Vagina (tissue), 2 donors: ENCODE measurements at regions not wholly inside any gene's neighbourhood (a gene's known extent, or its start where the extent isn't known, plus 50 kb on each side); places are given as distances from the start of the nearest gene placed in this dataset.

ENCODE experiments used
- DNase-seq, 2 donors: peaks; one replicate each; pipeline ENCODE4 v3.0.0-alpha.2; 2017; ENCODE audit errors: extremely low spot score in 2 of 2
- H3K27ac ChIP-seq: fragments of 200-600 bp; sonication (generic); one replicate; pipeline ENCODE4 v1.5.1; 2019
- H3K27me3 ChIP-seq: fragments of 200-600 bp; sonication (generic); one replicate; pipeline ENCODE4 v1.5.1; 2019
- H3K36me3 ChIP-seq, 2 donors: fragments of 200-600 bp; sonication (generic); one replicate each; pipeline ENCODE4 v1.5.1; 2017 to 2019
- H3K4me1 ChIP-seq: fragments of 200-600 bp; sonication (generic); one replicate; pipeline ENCODE4 v1.5.1; 2019
- H3K4me3 ChIP-seq, 2 donors: fragments of 200-600 bp; sonication (generic); 1 replicate in 1 of 2; 2 replicates in 1 of 2; pipeline ENCODE4 v1.5.1; 2016 to 2019
- H3K9me3 ChIP-seq: fragments of 200-600 bp; sonication (generic); one replicate; pipeline ENCODE4 v1.5.1; 2019
- CTCF ChIP-seq, 3 experiments: fragments of 450-650 bp in 2 of 3; fragments of 200-600 bp in 1 of 3; sonication (generic) in 1 of 3; IDR thresholded peaks; one replicate each; pipeline ENCODE4 v1.5.1; 2017 to 2019; ENCODE audit warnings: antibody characterized with exemption in 3 of 3, mild to moderate bottlenecking in 2 of 3, moderate library complexity in 2 of 3
- POLR2A ChIP-seq, 2 donors: fragments of 450-650 bp; IDR thresholded peaks; one replicate each; pipeline ENCODE4 v1.6.1; 2017; ENCODE audit warnings: antibody characterized with exemption in 2 of 2, mild to moderate bottlenecking in 2 of 2, moderate library complexity in 2 of 2
- POLR2AphosphoS5 ChIP-seq, 2 donors: sonication (generic); formaldehyde crosslinking; IDR thresholded peaks; one replicate each; pipeline ENCODE4 v1.9.0; 2017; ENCODE audit warnings: antibody characterized with exemption in 2 of 2, mild to moderate bottlenecking in 2 of 2, low read depth in 1 of 2; ENCODE audit not compliant: insufficient read depth in 1 of 2
- intact Hi-C: fragments of 100-400 bp; cut with DNase I; formaldehyde crosslinking; loops from one replicate; pipeline ENCODE4 v1.15.1; 2023

GRCh38 chr3:176909044-176909443 is 288.2 kb downstream of the TBL1XR1 start:
- no peaks in the 10 kb centered on the region for H3K27me3 ChIP-seq
- TF ChIP-seq POLR2A (IDR thresholded peaks at IDR 0.05) (no peak), POLR2AphosphoS5 (IDR thresholded peaks at IDR 0.05; ENCODE audit: insufficient read depth in 1 of 2, low read depth in 1 of 2) (no peak), CTCF (IDR thresholded peaks at IDR 0.05) (no peak)
- no peak for DNase-seq
- H3K36me3 ChIP-seq, result no peaks in the 10 kb centered on the region
- no peak overlapping the region for H3K27ac ChIP-seq
- intact Hi-C loops, result no loop called here
- H3K9me3 ChIP-seq, result no peaks in the 10 kb centered on the region
- H3K4me1 ChIP-seq, result peaks cover 16% of the 10 kb centered on the region
- no peak overlapping the region for H3K4me3 ChIP-seq

- H3K4me3 ChIP-seq, result no peak overlapping the region
- TF ChIP-seq POLR2A (IDR thresholded peaks at IDR 0.05), result no peak
- TF ChIP-seq POLR2AphosphoS5 (IDR thresholded peaks at IDR 0.05; ENCODE audit: insufficient read depth in 1 of 2, low read depth in 1 of 2), result no peak
- TF ChIP-seq CTCF (IDR thresholded peaks at IDR 0.05), result no peak
- intact Hi-C loops, result no loop called here
- H3K27me3 ChIP-seq, result no peaks in the 10 kb centered on the region
- DNase-seq, result no peak
- H3K4me1 ChIP-seq, result peaks cover 16% of the 10 kb centered on the region
- H3K36me3 ChIP-seq, result no peaks in the 10 kb centered on the region
- no peaks in the 10 kb centered on the region for H3K9me3 ChIP-seq
- no peak overlapping the region for H3K27ac ChIP-seq
Observed at GRCh38 chr3:176906046-176906905, 291.0 kb downstream of the TBL1XR1 start.

GRCh38 chr3:176905331-176905730 is 292.0 kb downstream of the TBL1XR1 start:
- H3K4me1 ChIP-seq, result peaks cover 16% of the 10 kb centered on the region
- no peak for TF ChIP-seq POLR2AphosphoS5 (IDR thresholded peaks at IDR 0.05; ENCODE audit: insufficient read depth in 1 of 2, low read depth in 1 of 2)
- no peak for TF ChIP-seq POLR2A (IDR thresholded peaks at IDR 0.05)
- TF ChIP-seq CTCF (IDR thresholded peaks at IDR 0.05), result no peak
- no peaks in the 10 kb centered on the region for H3K9me3 ChIP-seq
- H3K27me3 ChIP-seq, result no peaks in the 10 kb centered on the region
- intact Hi-C loops, result no loop called here
- no peak overlapping the region for H3K4me3 ChIP-seq
- H3K36me3 ChIP-seq, result no peaks in the 10 kb centered on the region
- H3K27ac ChIP-seq, result no peak overlapping the region
- no peak for DNase-seq

GRCh38 chr3:176904506-176904905 is 292.8 kb downstream of the TBL1XR1 start:
- H3K27me3 ChIP-seq, result no peaks in the 10 kb centered on the region
- H3K27ac ChIP-seq, result no peak overlapping the region
- no peaks in the 10 kb centered on the region for H3K36me3 ChIP-seq
- TF ChIP-seq POLR2A (IDR thresholded peaks at IDR 0.05) (no peak), CTCF (IDR thresholded peaks at IDR 0.05) (no peak), POLR2AphosphoS5 (IDR thresholded peaks at IDR 0.05; ENCODE audit: insufficient read depth in 1 of 2, low read depth in 1 of 2) (no peak)
- DNase-seq, result no peak
- H3K4me1 ChIP-seq, result peaks cover 16% of the 10 kb centered on the region
- intact Hi-C loops, result no loop called here
- H3K4me3 ChIP-seq, result no peak overlapping the region
- no peaks in the 10 kb centered on the region for H3K9me3 ChIP-seq

GRCh38 chr3:176896640-176897039 is 300.6 kb downstream of the TBL1XR1 start:
- Histone ChIP-seq H3K36me3 (no peaks in the 10 kb centered on the region), H3K4me3 (no peak overlapping the region), H3K27ac (no peak overlapping the region), H3K4me1 (no peaks in the 10 kb centered on the region), H3K27me3 (no peaks in the 10 kb centered on the region), H3K9me3 (no peaks in the 10 kb centered on the region)
- intact Hi-C loops, result no loop called here
- TF ChIP-seq CTCF (IDR thresholded peaks at IDR 0.05) (no peak), POLR2AphosphoS5 (IDR thresholded peaks at IDR 0.05; ENCODE audit: insufficient read depth in 1 of 2, low read depth in 1 of 2) (no peak), POLR2A (IDR thresholded peaks at IDR 0.05) (no peak)
- no peak for DNase-seq
